Renal pelvis (tissue), 1 donor: ENCODE measurements at regions not wholly inside any gene's neighbourhood (a gene's known extent, or its start where the extent isn't known, plus 50 kb on each side); places are given as distances from the start of the nearest gene placed in this dataset.
A peak's percentile ranks its signal among the peaks of the same experiment; 100 is the strongest.
"Not testable (repeated sequence)": the region's sequence is repeated elsewhere in the genome, so short reads cannot be mapped to it uniquely, and the experiment has no call there.

Experiments
- DNase-seq: peaks from one replicate; pipeline ENCODE4 v3.0.0-alpha.2; 2013

- no peak for DNase-seq
Observed at GRCh38 chr7:113783403-113783802, 135.4 kb downstream of the PPP1R3A start.

GRCh38 chr7:113775804-113776203 lies 143.0 kb downstream of the PPP1R3A start:
- no peak for DNase-seq

GRCh38 chr7:113775401-113775800 lies 143.4 kb downstream of the PPP1R3A start:
- DNase-seq, result no peak

- peak; percentile 12 for DNase-seq
Observed at GRCh38 chr7:113774182-113774807, 144.5 kb downstream of the PPP1R3A start.

- no peak for DNase-seq
Observed at GRCh38 chr7:113770146-113770738, 148.6 kb downstream of the PPP1R3A start.

- DNase-seq, result no peak
Observed at GRCh38 chr7:113768387-113768786, 150.4 kb downstream of the PPP1R3A start.

- DNase-seq, result no peak
Observed at GRCh38 chr7:113764401-113765035, 154.3 kb downstream of the PPP1R3A start.

GRCh38 chr7:113763226-113763625 lies 155.6 kb downstream of the PPP1R3A start:
- no peak for DNase-seq

GRCh38 chr7:113756250-113756649 lies 162.6 kb downstream of the PPP1R3A start:
- no peak for DNase-seq

GRCh38 chr7:113752689-113753088 lies 166.1 kb downstream of the PPP1R3A start:
- no peak for DNase-seq

- no peak for DNase-seq
Observed at GRCh38 chr7:113752289-113752688, 166.5 kb downstream of the PPP1R3A start.

GRCh38 chr7:113751547-113751946 lies 167.3 kb downstream of the PPP1R3A start:
- no peak for DNase-seq

GRCh38 chr7:113748385-113748784 lies 170.4 kb downstream of the PPP1R3A start:
- not testable (repeated sequence) for DNase-seq

- not testable (repeated sequence) for DNase-seq
Observed at GRCh38 chr7:113742946-113743431, 175.8 kb downstream of the PPP1R3A start.

- no peak for DNase-seq
Observed at GRCh38 chr7:113742377-113742776, 176.4 kb downstream of the PPP1R3A start.

- no peak for DNase-seq
Observed at GRCh38 chr7:113731571-113731970, 187.2 kb downstream of the PPP1R3A start.

GRCh38 chr7:113730309-113730955 lies 188.4 kb downstream of the PPP1R3A start:
- DNase-seq, result no peak

GRCh38 chr7:113727486-113727885 lies 191.3 kb downstream of the PPP1R3A start:
- no peak for DNase-seq

- no peak for DNase-seq
Observed at GRCh38 chr7:113722006-113722405, 196.8 kb downstream of the PPP1R3A start.

GRCh38 chr7:113717739-113718138 lies 201.1 kb downstream of the PPP1R3A start:
- no peak for DNase-seq

- peak; percentile 11 for DNase-seq
Observed at GRCh38 chr7:113715981-113716856, 202.6 kb downstream of the PPP1R3A start.

- no peak for DNase-seq
Observed at GRCh38 chr7:113715262-113715661, 203.5 kb downstream of the PPP1R3A start.
